ENCODE measurements at regions not wholly inside any gene's neighbourhood (a gene's known extent, or its start where the extent isn't known, plus 50 kb on each side); places are given as distances from the start of the nearest gene placed in this dataset.

DNA sequence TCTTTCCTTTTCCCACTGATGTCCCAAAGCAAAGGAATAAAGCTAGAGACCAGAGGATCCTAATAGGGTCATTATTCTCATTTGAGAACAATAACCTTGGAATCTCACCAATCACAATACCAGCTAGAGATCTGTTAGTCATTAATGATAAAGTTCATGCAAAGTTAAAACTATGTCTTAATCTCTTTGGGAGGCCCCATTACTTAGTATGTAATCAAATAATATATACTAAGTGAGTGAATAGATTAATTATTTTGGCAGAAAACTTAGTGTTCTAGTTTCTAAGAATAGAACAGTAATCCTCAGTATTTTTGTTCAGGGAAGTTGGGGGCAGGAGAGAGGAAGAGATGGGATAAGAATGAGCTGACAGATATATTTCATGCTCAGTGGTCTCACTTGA lies 227.2 kb downstream of the MTERF1 start:
- TF ChIP-seq POLR2A (IDR thresholded peaks at IDR 0.05) (no peak), POLR2AphosphoS5 (IDR thresholded peaks at IDR 0.05) (no peak)
- TF ChIP-seq, protein P1, sequence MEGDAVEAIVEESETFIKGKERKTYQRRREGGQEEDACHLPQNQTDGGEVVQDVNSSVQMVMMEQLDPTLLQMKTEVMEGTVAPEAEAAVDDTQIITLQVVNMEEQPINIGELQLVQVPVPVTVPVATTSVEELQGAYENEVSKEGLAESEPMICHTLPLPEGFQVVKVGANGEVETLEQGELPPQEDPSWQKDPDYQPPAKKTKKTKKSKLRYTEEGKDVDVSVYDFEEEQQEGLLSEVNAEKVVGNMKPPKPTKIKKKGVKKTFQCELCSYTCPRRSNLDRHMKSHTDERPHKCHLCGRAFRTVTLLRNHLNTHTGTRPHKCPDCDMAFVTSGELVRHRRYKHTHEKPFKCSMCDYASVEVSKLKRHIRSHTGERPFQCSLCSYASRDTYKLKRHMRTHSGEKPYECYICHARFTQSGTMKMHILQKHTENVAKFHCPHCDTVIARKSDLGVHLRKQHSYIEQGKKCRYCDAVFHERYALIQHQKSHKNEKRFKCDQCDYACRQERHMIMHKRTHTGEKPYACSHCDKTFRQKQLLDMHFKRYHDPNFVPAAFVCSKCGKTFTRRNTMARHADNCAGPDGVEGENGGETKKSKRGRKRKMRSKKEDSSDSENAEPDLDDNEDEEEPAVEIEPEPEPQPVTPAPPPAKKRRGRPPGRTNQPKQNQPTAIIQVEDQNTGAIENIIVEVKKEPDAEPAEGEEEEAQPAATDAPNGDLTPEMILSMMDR (IDR thresholded peaks at IDR 0.05): no peak

Data from gastroesophageal sphincter (tissue), 3 donors.